HT1080 (cell line): ENCODE measurements at regions not wholly inside any gene's neighbourhood (a gene's known extent, or its start where the extent isn't known, plus 50 kb on each side); places are given as distances from the start of the nearest gene placed in this dataset.
A peak's percentile ranks its signal among the peaks of the same experiment; 100 is the strongest.
"Not testable (repeated sequence)": the region's sequence is repeated elsewhere in the genome, so short reads cannot be mapped to it uniquely, and the experiment has no call there.

ENCODE experiments used
- DNase-seq: peaks from one replicate; pipeline ENCODE4 v3.0.0-alpha.2; 2015; ENCODE audit warnings: low read depth

DNA sequence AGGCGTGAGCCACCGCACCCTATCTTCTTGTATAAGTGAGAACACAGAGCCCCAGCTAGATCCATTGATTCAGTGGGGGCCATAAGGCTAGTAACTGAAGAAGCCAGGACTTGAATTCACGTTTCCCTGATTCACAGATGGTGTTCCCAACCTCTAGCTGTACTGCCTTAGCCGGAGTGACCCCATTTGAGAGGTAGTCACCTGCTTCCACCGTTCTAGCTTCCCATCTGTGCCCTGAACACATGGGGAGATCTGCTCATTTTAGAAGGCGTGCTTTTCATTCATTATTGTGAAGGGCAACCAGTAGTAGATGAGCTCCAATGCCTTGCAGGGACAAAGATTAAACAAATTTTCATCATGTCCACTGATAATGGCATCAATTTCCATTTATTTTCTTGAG is 365.7 kb upstream of the TPM1 start:
- no peak for DNase-seq

DNA sequence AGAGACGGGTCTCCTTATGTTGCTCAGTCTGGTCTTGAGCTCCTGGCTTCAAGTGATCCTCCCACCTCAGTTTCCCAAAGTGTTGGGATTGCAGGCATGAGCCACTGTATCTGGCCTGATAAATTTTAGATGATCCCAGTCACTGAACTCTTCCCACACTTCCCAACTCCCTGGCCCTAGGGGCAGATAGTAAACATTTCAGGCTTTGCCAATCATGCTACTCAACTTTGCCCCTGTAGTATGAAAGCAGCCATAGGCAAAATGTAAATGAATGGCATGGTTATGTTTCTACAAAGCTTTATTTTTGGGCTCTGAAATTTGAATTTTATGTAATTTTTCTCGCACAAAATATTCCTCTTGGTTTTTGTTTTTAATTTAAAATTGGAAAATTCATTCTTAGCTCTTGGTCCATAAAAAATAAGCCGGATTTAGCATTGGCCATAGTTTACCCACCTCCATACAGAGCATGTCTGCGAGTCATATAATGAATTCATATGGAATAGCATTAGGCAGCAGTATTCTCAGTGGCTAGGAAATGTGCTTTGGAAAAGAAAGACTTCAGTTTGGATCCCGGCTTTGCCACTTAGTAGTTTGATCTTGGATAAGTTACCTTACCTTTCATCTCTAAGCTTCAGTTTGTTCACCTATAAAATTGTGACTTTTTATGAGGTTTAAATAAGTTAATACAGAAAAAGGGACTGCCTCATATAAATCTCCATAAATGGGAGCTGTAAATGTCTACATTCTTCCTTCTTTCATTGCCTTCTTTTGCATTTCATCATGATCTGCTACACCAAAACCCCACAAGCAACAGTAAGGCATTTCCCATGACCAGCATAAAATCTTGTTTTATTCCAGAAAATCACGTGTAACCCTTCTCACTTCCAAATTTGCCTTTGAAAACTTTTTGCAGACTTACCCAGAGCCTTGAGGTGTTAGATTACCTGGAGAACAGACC is 360.3 kb upstream of the TPM1 start:
- DNase-seq, result no peak

DNA sequence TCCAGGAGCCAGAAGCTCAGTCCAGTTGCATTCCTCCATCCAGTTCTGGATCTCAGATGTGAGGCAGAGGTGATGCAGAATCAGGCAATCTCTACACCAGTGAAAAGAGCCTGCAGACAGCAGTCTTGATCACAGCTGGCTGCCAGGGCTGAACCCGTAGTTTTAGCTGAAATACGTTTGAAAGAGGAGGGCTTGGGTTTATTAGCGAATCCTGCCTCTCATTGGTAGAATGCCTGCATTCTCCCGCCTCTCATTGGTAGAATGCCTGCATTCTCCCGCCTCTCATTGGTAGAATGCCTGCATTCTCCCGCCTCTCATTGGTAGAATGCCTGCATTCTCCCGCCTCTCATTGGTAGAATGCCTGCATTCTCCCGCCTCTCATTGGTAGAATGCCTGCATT is 359.4 kb upstream of the TPM1 start:
- not testable (repeated sequence) for DNase-seq

DNA sequence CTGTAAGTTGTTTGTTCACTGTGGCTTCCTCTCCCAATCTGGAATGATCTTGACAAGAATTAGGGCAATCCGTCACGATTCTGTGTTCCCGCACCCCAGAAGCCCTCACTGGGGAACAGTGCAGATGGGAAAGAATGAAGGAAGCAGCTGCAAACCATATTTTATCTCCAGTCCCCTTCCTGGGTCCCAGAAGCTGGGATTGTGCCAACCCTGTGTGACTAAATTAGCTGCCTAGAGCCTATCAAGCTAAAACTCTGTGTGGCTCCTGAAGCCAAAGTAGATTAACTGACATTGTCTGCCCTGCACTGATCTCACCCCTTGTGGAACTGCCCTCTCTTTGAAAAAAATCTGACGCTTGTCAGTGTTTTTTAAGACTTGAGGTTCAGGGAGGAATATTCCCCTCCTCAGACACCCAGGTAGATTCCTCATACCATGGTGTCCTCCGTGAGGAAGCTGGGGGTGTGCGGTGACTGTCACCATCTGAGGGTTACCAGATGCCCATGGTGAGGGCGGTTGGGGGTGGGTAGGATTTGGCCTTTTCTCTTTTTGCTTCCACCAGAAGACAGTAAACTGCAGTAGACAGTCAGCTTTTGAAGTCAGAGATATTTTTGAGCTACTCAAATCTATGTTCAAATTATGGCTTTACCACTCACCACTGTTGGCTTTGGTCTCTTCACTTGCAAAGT is 358.3 kb upstream of the TPM1 start:
- DNase-seq, result no peak

DNA sequence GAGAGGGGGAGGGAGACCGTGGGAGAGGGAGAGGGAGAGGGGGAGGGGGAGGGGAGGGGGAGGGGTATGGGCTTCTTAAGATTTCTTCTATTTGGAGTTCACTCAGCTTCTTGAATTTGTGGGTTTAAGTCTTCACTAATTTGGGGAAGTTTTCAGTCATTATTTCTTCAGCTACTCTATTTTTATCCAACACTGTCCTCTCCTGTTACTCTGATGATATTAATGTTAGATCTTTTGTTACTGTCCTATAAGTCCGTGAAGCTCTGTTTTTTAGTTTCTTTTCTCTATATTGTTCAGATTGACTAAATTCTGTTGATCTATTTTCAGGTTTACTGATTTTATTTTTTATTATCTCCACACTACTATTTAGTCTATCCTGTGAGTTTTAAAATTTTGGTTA is 351.5 kb upstream of the TPM1 start:
- DNase-seq, result no peak

DNA sequence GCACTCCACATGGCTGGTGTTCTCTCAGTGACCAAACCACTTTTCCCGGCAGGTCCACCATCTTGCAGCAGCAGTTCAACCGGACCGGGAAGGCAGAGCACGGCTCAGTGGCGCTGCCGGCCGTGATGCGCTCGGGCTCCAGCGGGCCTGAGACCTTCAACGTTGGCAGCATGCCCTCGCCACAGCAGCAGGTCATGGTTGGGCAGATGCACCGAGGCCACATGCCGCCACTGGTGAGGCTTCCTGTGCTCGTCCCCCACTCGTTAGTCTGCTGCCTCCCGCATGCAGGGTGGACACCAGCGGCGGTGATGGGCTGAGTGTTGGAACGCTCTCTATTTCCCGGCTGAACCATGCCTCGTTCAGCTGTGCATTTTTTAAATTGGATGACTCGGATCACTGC is 344.9 kb upstream of the TPM1 start:
- DNase-seq, result no peak

DNA sequence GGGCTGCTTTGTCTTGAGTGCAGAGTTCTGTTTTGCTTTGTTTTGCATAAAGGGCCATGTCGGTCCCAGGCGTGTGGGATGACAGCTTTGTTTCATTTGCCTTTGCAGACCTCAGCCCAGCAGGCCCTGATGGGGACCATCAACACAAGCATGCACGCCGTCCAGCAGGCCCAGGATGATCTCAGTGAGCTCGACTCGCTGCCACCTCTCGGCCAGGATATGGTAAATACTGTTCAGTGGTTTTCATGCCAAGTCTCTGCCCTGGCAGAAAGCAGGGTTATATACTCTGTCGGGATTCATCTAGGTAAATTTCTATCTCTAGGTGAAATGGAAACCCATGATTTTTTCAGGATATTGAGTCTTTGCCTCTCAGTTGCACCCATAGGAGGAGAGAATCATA is 343.9 kb upstream of the TPM1 start:
- DNase-seq, result no peak

DNA sequence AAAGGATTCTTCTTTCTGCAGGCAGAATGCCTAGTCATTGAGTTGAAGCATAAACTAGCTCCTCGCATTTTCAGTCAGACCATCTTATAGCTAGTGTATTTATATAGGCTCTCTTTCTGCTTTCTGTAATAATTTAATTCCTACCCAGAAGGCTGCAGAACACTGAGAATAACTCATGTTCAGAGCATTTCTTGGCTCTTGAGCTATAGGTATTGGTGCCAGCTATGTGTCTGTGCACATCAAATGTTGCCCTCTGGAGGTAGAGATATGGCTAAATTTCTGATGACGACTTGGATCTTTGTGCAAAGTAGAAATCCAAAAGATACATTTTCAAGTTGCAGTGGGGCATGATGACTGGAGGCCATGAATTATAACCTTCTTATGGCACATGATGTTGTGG is 336.2 kb upstream of the TPM1 start:
- DNase-seq, result no peak

DNA sequence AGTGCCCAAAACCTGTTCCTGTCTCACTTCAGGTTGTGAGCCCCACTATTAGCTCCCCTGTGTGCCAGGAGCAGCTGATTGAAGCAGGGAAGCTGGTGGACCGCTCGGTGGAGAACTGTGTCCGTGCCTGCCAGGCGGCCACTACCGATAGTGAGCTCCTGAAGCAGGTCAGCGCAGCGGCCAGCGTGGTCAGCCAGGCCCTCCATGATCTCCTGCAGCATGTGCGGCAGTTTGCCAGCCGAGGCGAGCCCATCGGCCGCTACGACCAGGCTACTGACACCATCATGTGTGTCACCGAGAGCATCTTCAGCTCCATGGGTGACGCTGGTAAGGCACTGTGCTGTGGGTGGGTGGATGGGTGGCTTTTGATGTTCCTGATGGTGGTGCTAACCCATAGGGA is 334.1 kb upstream of the TPM1 start:
- no peak for DNase-seq

DNA sequence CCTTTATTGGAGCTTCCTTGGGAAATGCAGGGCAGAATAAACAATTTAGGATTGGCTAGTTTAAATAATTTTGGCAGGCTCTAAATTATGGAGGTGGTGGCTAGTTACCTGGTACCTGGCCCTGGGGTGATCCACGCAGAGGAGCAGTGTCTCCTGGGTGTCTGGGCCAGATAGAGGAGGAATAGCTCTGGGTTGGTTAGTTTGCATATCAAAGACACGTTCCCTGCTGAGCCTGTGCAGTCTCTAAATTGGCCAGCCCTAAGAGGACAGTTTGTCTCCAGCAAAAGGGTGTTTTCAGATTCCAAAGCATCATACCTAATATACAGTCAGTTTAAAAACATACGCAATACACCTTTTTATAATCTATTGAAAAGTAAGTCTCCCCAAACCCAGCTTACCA is 333.3 kb upstream of the TPM1 start:
- DNase-seq, result no peak

DNA sequence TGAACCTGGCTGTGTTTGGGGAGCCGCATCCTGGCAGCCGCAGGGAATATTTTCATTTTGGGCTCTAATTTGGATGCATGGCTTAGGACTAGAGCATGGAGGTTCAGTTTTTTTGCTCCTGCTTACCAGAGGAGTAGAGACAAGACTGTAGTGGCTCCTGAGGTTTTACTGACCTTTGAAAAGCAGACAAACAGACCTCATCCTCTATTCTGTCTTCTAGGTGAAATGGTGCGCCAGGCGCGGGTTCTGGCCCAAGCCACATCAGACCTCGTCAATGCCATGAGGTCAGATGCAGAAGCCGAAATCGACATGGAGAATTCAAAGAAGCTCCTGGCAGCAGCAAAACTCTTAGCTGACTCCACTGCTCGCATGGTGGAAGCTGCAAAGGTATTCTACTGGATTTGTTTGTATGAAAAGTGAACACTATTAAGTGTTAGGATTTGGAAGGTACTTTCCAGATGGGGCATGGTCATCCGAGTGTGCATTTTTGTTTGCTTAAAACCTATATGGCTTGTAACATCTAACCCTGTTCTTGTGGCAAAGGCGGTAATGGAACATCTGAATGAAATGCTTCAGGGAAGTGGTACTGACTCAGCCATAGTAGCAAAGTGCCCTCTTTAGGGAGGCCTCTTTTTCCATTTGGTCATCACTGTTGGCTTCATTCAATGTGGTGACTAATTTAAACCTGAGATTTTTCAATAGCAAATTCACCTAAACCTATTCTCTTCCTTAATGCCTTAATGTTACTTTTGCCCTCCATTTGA is 330.7 kb upstream of the TPM1 start:
- peak; percentile 38 for DNase-seq

DNA sequence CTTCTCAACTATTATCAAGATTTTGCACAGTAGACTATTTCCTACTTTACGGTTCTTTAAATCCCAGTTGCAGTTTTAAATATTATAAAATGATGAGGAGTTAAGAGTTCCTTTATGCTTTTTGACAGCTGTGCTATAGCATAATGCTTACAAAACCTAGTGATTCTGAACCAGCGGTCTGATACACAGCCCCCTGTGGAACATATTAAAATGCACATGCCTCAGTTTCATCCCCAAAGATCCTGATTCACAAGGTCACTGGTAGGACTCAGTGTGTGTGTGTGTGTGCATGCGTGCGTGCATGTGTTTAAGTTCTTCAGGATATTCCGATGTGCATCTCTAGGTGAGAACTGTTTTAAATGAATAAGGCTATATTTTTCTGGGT is 330.1 kb upstream of the TPM1 start:
- no peak for DNase-seq

DNA sequence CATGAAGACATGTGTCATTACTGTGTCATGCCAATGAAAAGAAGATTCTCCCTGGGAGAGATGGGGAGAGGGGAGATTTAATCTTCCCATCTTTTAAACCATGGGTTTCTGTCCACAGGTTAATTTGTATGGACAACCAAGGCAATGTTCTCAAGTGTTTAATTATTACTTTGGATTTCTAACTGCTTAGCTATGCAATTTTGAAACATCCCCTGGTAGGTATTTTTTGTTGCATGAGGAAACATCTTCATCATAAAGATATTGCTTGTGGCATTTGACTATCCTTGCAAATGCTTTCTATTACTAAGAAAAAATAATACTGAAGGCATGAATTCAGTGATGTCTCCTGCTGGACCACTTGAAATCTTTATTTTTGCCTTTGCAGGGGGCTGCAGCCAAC is 326.6 kb upstream of the TPM1 start:
- DNase-seq, result no peak

DNA sequence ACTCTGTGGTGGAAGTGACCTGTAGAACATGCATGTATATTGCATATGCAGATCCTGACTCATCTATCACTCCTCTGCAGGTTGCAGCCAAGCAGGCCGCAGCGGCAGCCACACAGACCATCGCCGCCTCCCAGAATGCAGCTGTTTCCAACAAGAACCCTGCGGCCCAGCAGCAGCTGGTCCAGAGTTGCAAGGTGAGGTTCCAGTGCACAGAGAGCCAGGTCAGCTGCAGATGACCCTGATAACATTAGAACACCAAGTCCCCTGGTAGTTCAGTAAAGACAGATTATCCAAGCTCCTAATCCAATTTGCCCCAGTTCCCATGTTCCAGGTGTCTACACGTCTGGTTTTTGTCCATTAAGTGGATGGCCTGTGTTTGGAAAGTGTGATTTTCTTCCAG is 325.1 kb upstream of the TPM1 start:
- DNase-seq, result no peak

DNA sequence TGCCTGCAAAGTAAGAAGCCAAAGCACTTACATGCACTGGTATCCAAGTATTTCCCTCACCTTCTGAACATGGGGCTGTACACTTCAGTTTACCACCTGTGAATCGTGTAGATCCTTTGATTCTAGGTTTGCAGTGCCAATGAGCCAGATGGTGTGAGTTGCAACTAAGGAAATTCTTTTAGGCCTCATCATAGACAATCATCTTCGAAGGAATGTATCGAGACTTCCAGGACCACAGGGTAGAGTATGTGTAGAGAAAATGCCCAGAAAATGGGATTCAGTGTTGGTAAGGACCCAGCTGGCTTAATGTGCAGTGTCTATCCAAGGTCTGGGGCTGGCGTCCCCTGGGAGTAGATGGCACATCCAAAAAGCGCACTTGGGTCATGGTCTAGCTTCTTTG is 323.2 kb upstream of the TPM1 start:
- peak; percentile 44 for DNase-seq

DNA sequence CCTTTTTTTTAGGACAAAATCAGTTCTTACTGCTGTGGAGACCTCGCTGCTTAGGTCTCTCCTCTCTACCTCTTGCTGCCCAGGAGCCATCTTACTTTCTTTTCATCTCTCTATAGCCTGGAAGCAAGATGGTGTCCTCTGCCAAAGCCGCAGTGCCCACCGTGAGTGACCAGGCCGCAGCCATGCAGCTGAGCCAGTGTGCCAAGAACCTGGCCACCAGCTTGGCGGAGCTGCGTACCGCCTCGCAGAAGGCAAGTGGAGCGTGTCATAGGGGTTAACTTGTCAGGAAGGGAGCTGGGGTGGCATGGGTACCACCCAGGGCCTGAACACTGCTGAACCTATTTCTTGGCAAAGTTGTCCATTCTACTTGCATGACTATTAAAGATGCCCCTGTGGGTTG is 320.3 kb upstream of the TPM1 start:
- DNase-seq, result no peak

DNA sequence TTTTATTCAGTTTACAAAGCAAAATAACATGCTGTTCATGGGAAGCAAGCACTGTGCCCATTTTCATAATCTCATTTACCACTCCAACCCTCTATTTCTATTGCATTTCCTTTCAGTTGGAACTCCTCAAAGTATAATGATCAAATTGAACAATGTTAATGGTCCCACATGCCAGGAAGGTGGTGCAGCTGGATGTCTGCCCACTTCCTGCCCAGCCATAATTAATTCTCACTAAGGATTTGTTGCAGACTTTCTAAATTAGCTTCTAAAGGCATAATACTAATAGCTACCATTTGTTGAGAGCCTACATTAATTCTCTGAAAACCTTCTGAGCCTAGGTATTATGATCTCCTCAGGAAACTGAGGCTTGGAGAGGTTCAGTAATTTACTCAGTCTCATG is 316.1 kb upstream of the TPM1 start:
- no peak for DNase-seq

DNA sequence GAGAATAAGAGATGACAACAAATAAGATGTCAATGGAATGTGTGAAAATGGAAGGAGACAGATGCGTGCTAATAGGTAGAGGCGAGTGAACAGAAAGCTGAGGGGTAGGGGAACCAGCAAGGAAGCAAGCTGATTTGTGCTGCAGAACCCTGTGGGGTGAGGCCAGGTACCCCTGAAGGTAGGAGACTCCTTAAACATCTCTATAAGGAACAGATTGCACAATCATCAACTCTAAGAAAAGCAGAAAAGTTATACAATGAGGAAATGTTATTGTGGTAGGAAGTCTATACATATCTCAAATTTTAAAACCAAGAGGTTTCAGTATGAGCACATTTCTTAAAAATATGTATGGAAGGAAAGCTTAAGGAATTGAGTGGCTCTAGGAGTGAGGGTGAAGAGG is 315.0 kb upstream of the TPM1 start:
- DNase-seq, result no peak

DNA sequence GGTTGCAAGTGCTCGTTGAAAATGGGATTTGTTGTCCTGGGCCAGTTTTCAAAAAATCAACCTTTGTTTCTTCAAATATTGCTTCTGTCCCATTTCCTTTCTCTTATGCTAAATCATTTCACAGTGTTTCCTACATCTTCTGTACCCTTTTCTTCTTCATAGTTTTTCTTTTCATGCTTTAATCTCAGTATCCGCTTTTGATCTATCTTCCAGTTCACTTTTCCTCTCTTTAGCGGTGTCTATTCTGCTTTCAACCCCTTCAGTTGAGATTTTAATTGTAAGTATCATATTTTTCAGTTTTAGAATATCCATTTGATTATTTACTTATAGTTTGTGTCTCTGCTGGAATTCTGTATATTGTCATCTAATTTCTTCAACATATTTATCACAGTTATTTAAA is 311.7 kb upstream of the TPM1 start:
- no peak for DNase-seq

DNA sequence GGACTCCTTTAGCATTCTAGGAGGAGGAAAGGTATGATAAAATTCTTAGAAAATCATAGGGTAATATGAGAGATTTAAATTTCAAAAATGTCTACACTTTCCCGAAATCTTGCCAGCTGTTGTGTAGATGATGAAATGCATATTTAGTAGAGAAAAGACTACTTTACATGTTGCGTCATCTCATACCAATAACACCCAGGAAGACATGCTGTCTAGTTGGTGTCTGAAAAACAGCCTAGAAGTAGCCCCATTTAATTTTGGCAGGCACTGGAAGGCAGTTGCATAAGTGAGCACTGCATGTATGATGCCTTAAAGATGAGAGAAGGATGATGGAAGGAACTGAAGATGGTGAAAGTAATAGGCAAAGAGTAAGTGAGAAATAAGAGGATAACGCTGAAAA is 310.5 kb upstream of the TPM1 start:
- no peak for DNase-seq

DNA sequence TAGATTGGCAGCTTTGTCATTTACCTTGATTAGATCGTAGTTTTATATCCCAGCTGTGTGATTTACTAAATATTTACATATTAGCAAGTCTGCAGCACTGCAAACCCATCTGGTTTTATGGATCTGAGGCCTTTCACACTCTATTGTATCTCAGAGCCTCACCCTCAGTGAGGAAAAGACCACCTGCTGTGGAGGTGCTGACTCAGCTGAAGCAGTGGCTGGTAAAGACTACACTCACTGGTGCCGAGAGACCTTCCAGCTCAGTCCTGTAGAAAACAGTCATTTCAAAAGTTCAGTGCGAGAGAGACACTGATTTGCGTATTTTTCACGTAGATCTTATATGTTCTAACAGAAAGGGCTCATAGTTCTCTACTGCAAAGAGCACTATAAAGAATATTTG is 307.8 kb upstream of the TPM1 start:
- DNase-seq, result no peak

DNA sequence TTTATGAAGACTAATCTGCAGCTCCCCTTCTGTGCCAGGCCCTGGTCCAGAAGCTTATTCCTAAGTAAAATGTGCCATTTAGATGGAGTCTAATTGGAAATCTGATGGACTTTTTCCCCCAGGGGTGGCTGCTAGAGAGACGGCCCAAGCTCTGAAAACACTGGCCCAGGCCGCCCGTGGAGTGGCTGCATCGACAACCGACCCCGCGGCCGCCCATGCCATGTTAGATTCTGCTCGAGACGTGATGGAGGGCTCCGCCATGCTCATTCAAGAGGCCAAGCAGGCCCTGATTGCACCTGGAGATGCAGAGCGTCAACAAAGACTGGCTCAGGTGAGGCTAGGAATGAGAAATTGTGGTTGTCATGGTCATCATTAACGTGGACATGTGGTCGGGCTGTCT is 305.8 kb upstream of the TPM1 start:
- no peak for DNase-seq
